ENCODE measurements at regions not wholly inside any gene's neighbourhood (a gene's known extent, or its start where the extent isn't known, plus 50 kb on each side); places are given as distances from the start of the nearest gene placed in this dataset.

DNA sequence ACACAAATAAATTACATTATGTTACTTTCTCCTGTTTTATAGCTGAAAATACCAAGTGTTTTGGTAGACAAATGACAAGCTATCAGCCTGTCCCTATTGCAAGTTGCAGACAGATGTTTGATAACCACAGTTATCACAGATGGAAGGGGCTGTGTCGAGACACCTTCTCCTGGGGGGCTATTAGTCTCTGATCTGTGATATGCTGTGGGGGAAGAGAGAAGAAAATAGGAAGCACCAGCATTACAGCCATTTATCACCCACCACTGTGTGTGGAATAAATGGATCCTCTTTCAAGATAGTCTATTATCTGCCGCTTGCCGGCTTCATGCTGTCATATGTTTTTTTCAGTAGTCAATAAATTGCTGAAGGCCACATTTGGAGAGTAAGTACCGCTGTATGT, 597.2 kb upstream of the ADARB2 start:
- intact Hi-C loops (cut with micrococcal nuclease) = no loop called here
- Histone ChIP-seq H2AFZ (replicated peaks; ENCODE audit: low read length, poor library complexity) (no peak overlapping the region), H3K79me1 (ENCODE audit: low read depth in 1 of 2, low read length in 2 of 2) (no peaks in the 10 kb centered on the region), H4K91ac (ENCODE audit: insufficient read depth, low read depth, low read length) (no peak overlapping the region), H2AK5ac (ENCODE audit: low read depth, low read length) (no peak overlapping the region), H3K14ac (replicated peaks; ENCODE audit: low read depth, low read length) (no peak overlapping the region), H3K27ac (ENCODE audit: insufficient read depth, low read length) (no peak overlapping the region), H3K56ac (ENCODE audit: extremely low read depth, insufficient read depth, low read length) (no peak overlapping the region), H3K27me3 (ENCODE audit: control insufficient read depth, insufficient read depth, low read length) (no peaks in the 10 kb centered on the region), H4K20me1 (ENCODE audit: insufficient read depth, low read length) (no peaks in the 10 kb centered on the region), H2BK20ac (ENCODE audit: low read depth, low read length) (no peak overlapping the region), H2BK120ac (ENCODE audit: low read depth, low read length) (no peak overlapping the region), H3K4me2 (ENCODE audit: low read depth, low read length) (no peak overlapping the region), H3K18ac (ENCODE audit: low read depth, low read length) (no peak overlapping the region), H3K36me3 (ENCODE audit: control insufficient read depth, insufficient read depth, low read length) (no peaks in the 10 kb centered on the region), H3K23ac (ENCODE audit: low read depth, low read length) (no peak overlapping the region), H2AK9ac (replicated peaks; ENCODE audit: low read depth, low read length, poor library complexity) (no peak overlapping the region), H3K9me3 (ENCODE audit: control insufficient read depth, insufficient read depth, low read length) (peaks cover 27% of the 10 kb centered on the region), H2BK5ac (ENCODE audit: low read depth, low read length, poor library complexity, severe bottlenecking) (no peak overlapping the region), H4K5ac (ENCODE audit: low read depth, low read length) (no peak overlapping the region), H3K9ac (ENCODE audit: low read depth, low read length) (no peak overlapping the region), H3K4ac (ENCODE audit: low read depth, low read length) (no peak overlapping the region), H3K4me3 (ENCODE audit: insufficient read depth, low read depth, low read length) (no peak overlapping the region), H3K4me1 (ENCODE audit: control insufficient read depth, insufficient read depth, low read length) (no peaks in the 10 kb centered on the region), H4K8ac (ENCODE audit: low read depth in 2 of 2, low read length in 2 of 2) (no peak overlapping the region), H2BK15ac (ENCODE audit: low read depth, low read length) (no peak overlapping the region), H3K9me1 (ENCODE audit: insufficient read depth, low read length) (no peaks in the 10 kb centered on the region)
- in situ Hi-C loops (cut with MboI; ENCODE audit: low sequenced_read_pairs) = no loop called here
- dilution Hi-C loops (cut with HindIII; ENCODE audit: low sequenced_read_pairs, unreplicated experiment) = no loop called here
- no CpG with 5 or more reads among the region's 4 CpGs for WGBS, 2 experiments (ENCODE audit: extremely low coverage in 2 of 2, insufficient read length in 1 of 2)
- ChIA-PET POLR2A (ENCODE audit: unreplicated experiment) (no interaction called here), CTCF (no interaction called here)
- no peak for ATAC-seq (ENCODE audit: low read depth)
- BruUV-seq (replicated peaks) = no TSS peak
- TF ChIP-seq MXI1 (IDR thresholded peaks at IDR 0.05; ENCODE audit: borderline replicate concordance, low read depth, low read length) (no peak), CHD1 (IDR thresholded peaks at IDR 0.05; ENCODE audit: low read depth, low read length) (no peak), RAD21 (IDR thresholded peaks at IDR 0.05; ENCODE audit: low read length) (no peak), SMC3 (IDR thresholded peaks at IDR 0.05; ENCODE audit: low read depth, low read length) (no peak), BHLHE40 (IDR thresholded peaks at IDR 0.05; ENCODE audit: low read depth, low read length) (no peak), MAZ (IDR thresholded peaks at IDR 0.05; ENCODE audit: borderline replicate concordance, low read depth, low read length) (no peak), RFX5 (IDR thresholded peaks at IDR 0.05; ENCODE audit: low read depth, low read length) (no peak), CEBPB (IDR thresholded peaks at IDR 0.05; ENCODE audit: low read depth, low read length) (no peak), RCOR1 (IDR thresholded peaks at IDR 0.05; ENCODE audit: insufficient replicate concordance, low read length) (no peak), POLR2A (IDR thresholded peaks at IDR 0.05; ENCODE audit: low read depth, low read length) (no peak)
- TF ChIP-seq, protein P1, sequence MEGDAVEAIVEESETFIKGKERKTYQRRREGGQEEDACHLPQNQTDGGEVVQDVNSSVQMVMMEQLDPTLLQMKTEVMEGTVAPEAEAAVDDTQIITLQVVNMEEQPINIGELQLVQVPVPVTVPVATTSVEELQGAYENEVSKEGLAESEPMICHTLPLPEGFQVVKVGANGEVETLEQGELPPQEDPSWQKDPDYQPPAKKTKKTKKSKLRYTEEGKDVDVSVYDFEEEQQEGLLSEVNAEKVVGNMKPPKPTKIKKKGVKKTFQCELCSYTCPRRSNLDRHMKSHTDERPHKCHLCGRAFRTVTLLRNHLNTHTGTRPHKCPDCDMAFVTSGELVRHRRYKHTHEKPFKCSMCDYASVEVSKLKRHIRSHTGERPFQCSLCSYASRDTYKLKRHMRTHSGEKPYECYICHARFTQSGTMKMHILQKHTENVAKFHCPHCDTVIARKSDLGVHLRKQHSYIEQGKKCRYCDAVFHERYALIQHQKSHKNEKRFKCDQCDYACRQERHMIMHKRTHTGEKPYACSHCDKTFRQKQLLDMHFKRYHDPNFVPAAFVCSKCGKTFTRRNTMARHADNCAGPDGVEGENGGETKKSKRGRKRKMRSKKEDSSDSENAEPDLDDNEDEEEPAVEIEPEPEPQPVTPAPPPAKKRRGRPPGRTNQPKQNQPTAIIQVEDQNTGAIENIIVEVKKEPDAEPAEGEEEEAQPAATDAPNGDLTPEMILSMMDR (conservative IDR thresholded peaks at IDR 0.05; ENCODE audit: low read depth, low read length) = no peak
- TF ChIP-seq, protein P2, sequence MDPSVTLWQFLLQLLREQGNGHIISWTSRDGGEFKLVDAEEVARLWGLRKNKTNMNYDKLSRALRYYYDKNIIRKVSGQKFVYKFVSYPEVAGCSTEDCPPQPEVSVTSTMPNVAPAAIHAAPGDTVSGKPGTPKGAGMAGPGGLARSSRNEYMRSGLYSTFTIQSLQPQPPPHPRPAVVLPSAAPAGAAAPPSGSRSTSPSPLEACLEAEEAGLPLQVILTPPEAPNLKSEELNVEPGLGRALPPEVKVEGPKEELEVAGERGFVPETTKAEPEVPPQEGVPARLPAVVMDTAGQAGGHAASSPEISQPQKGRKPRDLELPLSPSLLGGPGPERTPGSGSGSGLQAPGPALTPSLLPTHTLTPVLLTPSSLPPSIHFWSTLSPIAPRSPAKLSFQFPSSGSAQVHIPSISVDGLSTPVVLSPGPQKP (IDR thresholded peaks at IDR 0.05; ENCODE audit: borderline replicate concordance, low read depth, low read length) = no peak
- TF ChIP-seq, protein P3, sequence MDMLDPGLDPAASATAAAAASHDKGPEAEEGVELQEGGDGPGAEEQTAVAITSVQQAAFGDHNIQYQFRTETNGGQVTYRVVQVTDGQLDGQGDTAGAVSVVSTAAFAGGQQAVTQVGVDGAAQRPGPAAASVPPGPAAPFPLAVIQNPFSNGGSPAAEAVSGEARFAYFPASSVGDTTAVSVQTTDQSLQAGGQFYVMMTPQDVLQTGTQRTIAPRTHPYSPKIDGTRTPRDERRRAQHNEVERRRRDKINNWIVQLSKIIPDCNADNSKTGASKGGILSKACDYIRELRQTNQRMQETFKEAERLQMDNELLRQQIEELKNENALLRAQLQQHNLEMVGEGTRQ (IDR thresholded peaks at IDR 0.05; ENCODE audit: low read depth, low read length) = no peak
- no peak for DNase-seq
